ENCODE measurements at regions not wholly inside any gene's neighbourhood (a gene's known extent, or its start where the extent isn't known, plus 50 kb on each side); places are given as distances from the start of the nearest gene placed in this dataset.

- no peaks in the 10 kb centered on the region for H3K27me3 ChIP-seq
- H3K4me1 ChIP-seq: no peaks in the 10 kb centered on the region
- 85 to 88% methylated on average over 2 of the region's 2 CpGs for WGBS, 2 donors
- TF ChIP-seq CTCF (IDR thresholded peaks at IDR 0.05) (no peak), POLR2A (IDR thresholded peaks at IDR 0.05) (no peak)
- H3K4me3 ChIP-seq: no peak overlapping the region
- H3K36me3 ChIP-seq: no peaks in the 10 kb centered on the region
- H3K27ac ChIP-seq: no peak overlapping the region
- intact Hi-C loops (cut with DNase I): no loop called here
- DNase-seq: no peak
- H3K9me3 ChIP-seq: peaks cover 0 to 12% (median 11%) of the 10 kb centered on the region in 3 donors
Measured at GRCh38 chr1:173356191-173356762, 120.9 kb upstream of the PRDX6 start.

GRCh38 chr1:173360487-173361063, 116.6 kb upstream of the PRDX6 start:
- TF ChIP-seq CTCF (IDR thresholded peaks at IDR 0.05) (no peak), POLR2A (IDR thresholded peaks at IDR 0.05) (no peak)
- no peak for DNase-seq
- intact Hi-C loops (cut with DNase I): no loop called here
- no peaks in the 10 kb centered on the region for H3K27me3 ChIP-seq
- H3K9me3 ChIP-seq: no peaks in the 10 kb centered on the region
- no peak overlapping the region for H3K27ac ChIP-seq
- 54 to 64% methylated on average over 3 of the region's 3 CpGs for WGBS, 2 donors
- no peaks in the 10 kb centered on the region for H3K4me1 ChIP-seq
- H3K4me3 ChIP-seq: no peak overlapping the region
- no peaks in the 10 kb centered on the region for H3K36me3 ChIP-seq

GRCh38 chr1:173362543-173362942, 114.6 kb upstream of the PRDX6 start:
- H3K4me1 ChIP-seq: no peaks in the 10 kb centered on the region
- DNase-seq: no peak
- WGBS, 2 donors: 78 to 92% methylated on average over 2 of the region's 2 CpGs
- H3K36me3 ChIP-seq: no peaks in the 10 kb centered on the region
- no peak for TF ChIP-seq CTCF (IDR thresholded peaks at IDR 0.05)
- no peak for TF ChIP-seq POLR2A (IDR thresholded peaks at IDR 0.05)
- no peaks in the 10 kb centered on the region for H3K27me3 ChIP-seq
- H3K9me3 ChIP-seq: no peaks in the 10 kb centered on the region
- no peak overlapping the region for H3K4me3 ChIP-seq
- intact Hi-C loops (cut with DNase I): no loop called here
- H3K27ac ChIP-seq: no peak overlapping the region

GRCh38 chr1:173364827-173365226, 112.3 kb upstream of the PRDX6 start:
- no peak overlapping the region for H3K4me3 ChIP-seq
- H3K9me3 ChIP-seq: no peaks in the 10 kb centered on the region
- no peaks in the 10 kb centered on the region for H3K4me1 ChIP-seq
- 84 to 88% methylated on average over 3 of the region's 3 CpGs for WGBS, 2 donors
- intact Hi-C loops (cut with DNase I): no loop called here
- H3K27ac ChIP-seq: no peak overlapping the region
- no peaks in the 10 kb centered on the region for H3K36me3 ChIP-seq
- H3K27me3 ChIP-seq: no peaks in the 10 kb centered on the region
- no peak for TF ChIP-seq CTCF (IDR thresholded peaks at IDR 0.05)
- no peak for TF ChIP-seq POLR2A (IDR thresholded peaks at IDR 0.05)
- no peak for DNase-seq

GRCh38 chr1:173365341-173365740, 111.8 kb upstream of the PRDX6 start:
- Histone ChIP-seq H3K27me3 (no peaks in the 10 kb centered on the region), H3K4me3 (no peak overlapping the region), H3K9me3 (no peaks in the 10 kb centered on the region), H3K27ac (no peak overlapping the region), H3K36me3 (no peaks in the 10 kb centered on the region), H3K4me1 (no peaks in the 10 kb centered on the region)
- intact Hi-C loops (cut with DNase I): no loop called here
- TF ChIP-seq POLR2A (IDR thresholded peaks at IDR 0.05) (no peak), CTCF (IDR thresholded peaks at IDR 0.05) (no peak)
- no peak for DNase-seq
- WGBS, 2 donors: 83 to 86% methylated on average over 1 of the region's 1 CpG
